ENCODE measurements at regions not wholly inside any gene's neighbourhood (a gene's known extent, or its start where the extent isn't known, plus 50 kb on each side); places are given as distances from the start of the nearest gene placed in this dataset.

DNA sequence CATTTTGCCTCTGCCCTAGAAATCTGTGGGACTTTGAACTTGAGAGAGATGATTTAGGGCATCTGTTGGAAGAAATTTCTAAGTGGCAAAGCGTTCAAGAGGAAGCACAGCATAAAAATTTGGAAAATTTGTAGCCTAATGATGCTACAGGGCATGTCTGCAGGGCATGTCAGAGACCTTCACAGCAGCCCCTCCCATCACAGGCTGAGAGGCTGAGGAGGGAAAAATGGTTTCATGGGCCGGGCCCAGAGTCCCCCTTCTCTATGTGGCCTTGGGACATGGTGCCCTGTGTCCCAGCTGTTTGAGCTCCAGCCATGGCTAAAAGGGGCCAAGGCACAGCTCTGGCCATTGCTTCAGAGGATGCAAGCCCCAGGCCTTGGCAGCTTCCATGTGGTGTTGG is 203.0 kb downstream of the STK31 start:
- DNase-seq (ENCODE audit: low read depth, low spot score) = no peak
- H3K4me3 ChIP-seq (ENCODE audit: low read depth, low read length) = no peak overlapping the region
- in situ Hi-C loops (cut with HindIII; ENCODE audit: low sequenced_read_pairs) = no loop called here
- TF ChIP-seq, protein P1, sequence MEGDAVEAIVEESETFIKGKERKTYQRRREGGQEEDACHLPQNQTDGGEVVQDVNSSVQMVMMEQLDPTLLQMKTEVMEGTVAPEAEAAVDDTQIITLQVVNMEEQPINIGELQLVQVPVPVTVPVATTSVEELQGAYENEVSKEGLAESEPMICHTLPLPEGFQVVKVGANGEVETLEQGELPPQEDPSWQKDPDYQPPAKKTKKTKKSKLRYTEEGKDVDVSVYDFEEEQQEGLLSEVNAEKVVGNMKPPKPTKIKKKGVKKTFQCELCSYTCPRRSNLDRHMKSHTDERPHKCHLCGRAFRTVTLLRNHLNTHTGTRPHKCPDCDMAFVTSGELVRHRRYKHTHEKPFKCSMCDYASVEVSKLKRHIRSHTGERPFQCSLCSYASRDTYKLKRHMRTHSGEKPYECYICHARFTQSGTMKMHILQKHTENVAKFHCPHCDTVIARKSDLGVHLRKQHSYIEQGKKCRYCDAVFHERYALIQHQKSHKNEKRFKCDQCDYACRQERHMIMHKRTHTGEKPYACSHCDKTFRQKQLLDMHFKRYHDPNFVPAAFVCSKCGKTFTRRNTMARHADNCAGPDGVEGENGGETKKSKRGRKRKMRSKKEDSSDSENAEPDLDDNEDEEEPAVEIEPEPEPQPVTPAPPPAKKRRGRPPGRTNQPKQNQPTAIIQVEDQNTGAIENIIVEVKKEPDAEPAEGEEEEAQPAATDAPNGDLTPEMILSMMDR (IDR thresholded peaks at IDR 0.05; ENCODE audit: low read depth, low read length) = no peak

DNA sequence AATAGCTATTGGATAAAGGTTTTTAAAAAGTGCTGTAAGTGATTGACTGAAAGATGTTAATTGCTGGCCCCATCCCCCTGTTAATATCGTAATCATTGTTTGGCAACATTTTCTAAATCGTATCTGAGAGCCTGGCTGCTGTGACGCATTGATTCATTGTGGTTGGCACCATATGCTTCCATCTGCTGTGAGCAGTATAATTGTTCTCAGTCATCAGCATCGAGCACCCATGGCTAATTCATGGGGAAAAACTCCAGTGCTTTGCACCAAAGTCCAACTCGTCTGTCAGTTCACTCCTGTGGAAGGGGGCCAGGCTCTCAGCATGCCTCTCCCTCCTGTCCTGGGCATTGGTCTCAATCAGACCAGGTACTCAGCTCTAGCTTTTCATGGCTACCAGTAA is 205.2 kb downstream of the STK31 start:
- in situ Hi-C loops (cut with HindIII; ENCODE audit: low sequenced_read_pairs) = no loop called here
- TF ChIP-seq, protein P1 (IDR thresholded peaks at IDR 0.05; ENCODE audit: low read depth, low read length) = no peak
- DNase-seq (ENCODE audit: low read depth, low spot score) = no peak
- H3K4me3 ChIP-seq (ENCODE audit: low read depth, low read length) = no peak overlapping the region

DNA sequence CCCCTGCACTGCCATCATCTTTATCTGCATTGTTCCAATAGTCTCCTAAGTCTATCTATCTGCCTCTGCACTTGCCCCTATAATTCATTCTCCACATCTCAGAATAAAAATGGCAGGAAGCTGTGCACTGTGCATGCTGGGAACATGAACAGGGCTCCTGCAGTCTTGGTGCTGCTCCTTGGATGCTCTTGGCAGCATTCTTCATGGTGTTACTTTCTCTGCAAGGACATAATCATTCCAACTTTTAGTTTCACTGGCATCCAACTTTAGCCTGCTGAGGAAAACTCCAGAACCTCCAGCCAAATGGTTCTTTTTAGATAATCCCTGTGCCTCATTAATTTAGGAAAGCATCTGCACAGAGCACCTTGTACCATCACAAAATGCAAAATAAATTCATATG is 208.3 kb downstream of the STK31 start:
- TF ChIP-seq, protein P1 (IDR thresholded peaks at IDR 0.05; ENCODE audit: low read depth, low read length) = no peak
- in situ Hi-C loops (cut with HindIII; ENCODE audit: low sequenced_read_pairs) = no loop called here
- no peak for DNase-seq (ENCODE audit: low read depth, low spot score)

DNA sequence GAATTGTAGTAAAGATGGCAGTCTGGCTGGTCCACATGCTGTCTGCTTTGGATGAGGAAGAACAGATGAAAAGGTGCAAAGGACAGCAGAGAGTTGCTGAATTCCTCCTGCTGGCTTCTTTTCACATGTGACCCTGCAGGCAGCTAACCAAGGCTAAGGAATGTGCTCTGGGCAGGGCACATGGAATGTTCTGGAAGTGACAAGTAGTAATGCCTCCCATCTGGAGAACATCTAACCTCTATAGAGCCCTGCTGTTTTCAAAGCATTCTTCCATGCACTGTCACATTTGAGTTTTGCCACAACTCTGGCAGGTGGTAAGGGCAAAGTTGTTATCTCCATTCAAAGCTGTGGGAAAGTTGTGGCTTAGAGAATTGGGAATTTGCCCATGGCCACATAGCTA is 208.8 kb downstream of the STK31 start:
- TF ChIP-seq, protein P1 (IDR thresholded peaks at IDR 0.05; ENCODE audit: low read depth, low read length) = no peak
- in situ Hi-C loops (cut with HindIII; ENCODE audit: low sequenced_read_pairs) = no loop called here
- no peak overlapping the region for H3K4me3 ChIP-seq (ENCODE audit: low read depth, low read length)
- peak; percentile 74 for DNase-seq (ENCODE audit: low read depth, low spot score)

More for the DNA sequence above, 208.3 kb downstream of the STK31 start:
- H3K4me3 ChIP-seq (ENCODE audit: low read depth, low read length) = no peak overlapping the region

DNA sequence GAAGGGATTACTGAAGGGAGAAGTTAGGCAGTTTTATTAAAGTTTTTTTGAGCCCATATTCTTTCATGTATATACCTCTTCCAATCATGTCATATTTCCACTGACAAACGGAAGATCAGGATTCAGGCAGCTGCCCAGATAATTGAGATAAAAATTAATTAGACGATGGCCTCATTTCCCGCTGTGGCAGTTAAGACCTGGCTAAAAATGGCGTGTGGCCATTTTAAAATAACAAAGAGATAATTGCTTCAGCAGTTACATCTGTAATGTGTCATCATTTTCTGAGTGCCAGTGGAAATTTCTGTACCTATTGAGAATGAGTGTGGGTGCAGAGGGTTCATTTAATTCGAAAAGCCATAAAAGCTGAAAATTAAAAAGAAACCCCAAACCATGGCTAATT is 215.1 kb downstream of the STK31 start:
- DNase-seq (ENCODE audit: low read depth, low spot score) = no peak
- TF ChIP-seq, protein P1 (IDR thresholded peaks at IDR 0.05; ENCODE audit: low read depth, low read length) = no peak
- in situ Hi-C loops (cut with HindIII; ENCODE audit: low sequenced_read_pairs) = no loop called here
- no peak overlapping the region for H3K4me3 ChIP-seq (ENCODE audit: low read depth, low read length)

DNA sequence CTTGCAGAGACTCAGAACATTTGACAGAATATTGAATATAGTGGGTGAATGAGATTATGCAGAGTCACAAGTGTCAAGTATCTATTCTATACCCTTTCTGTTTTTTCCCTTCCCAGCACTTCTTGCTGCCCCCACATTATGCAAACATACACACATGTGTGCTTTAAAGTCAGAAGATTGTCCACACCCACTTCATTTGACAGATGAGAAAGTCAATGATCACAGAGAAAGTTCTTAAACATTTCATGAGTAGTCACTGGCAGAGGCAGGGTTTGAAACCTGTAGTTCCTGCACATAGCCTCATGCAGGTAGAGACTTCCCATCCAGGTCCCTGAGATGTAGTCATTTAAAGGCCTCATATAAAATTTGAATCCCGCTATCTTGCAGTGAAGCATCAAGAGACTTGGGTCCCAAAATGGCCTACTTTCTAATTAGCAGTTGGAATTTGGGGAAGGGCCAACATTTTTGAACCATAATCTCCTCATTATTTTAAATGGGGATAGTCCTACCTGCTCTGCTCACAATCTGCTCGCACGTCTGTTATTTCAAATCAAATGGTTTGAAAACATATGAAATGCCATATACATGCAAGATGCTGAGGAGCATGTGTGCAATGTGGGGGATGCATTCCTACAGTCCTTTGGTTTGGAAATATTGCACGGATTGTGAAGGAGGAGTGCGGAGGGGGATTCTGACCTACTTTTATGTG is 217.8 kb downstream of the STK31 start:
- in situ Hi-C loops (cut with HindIII; ENCODE audit: low sequenced_read_pairs) = no loop called here
- TF ChIP-seq, protein P1 (IDR thresholded peaks at IDR 0.05; ENCODE audit: low read depth, low read length) = no peak
- H3K4me3 ChIP-seq (ENCODE audit: low read depth, low read length) = no peak overlapping the region
- no peak for DNase-seq (ENCODE audit: low read depth, low spot score)
